HG02678 (cell line): ENCODE measurements at regions not wholly inside any gene's neighbourhood (a gene's known extent, or its start where the extent isn't known, plus 50 kb on each side); places are given as distances from the start of the nearest gene placed in this dataset.
"Not testable (repeated sequence)": the region's sequence is repeated elsewhere in the genome, so short reads cannot be mapped to it uniquely, and the experiment has no call there.

ENCODE experiments used
- ATAC-seq: cut with Tn5 transposase; IDR thresholded peaks from one replicate; pipeline ENCODE4 v1.9.1; 2021; ENCODE audit warnings: mild to moderate bottlenecking, moderate library complexity; ENCODE audit not compliant: unreplicated experiment

DNA sequence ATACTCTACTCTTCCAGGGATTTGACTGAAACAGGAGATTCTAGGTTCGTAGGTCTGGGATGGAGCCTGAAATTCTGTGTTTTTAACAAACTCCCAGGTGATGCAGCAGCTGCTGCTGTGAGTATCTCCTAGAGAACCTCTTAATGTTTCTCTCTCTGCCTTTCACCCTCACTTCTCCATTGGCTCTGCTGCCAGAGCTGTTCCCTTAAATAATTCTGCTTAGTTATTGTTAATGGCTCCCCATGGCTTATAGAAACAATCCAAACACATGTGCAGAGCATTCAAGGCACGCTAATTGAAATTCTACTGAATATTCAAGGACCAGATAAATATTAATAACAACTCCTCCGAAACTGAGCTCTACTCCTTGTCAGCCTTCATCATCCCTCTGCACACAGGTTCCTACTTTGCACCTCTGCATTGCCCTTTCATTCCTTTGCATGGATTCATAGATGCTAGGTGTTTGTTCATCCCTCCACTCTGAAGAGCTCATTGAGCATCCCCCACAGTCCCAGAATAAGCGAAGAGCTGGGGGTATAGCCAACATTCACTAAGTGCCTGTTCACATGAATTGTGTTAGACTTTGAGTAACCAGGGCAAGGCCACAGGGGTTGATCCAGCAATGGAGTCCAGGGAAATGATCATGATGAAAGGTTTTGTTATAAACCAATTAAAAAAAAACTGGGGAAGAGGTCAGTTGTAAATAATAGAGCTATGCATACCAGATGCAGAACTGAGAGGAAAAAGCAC is 488.4 kb upstream of the JAG1 start:
- no peak for ATAC-seq

- no peak for ATAC-seq
These were observed 492.0 kb upstream of the JAG1 start for GRCh38 chr20:11165789-11166188.

DNA sequence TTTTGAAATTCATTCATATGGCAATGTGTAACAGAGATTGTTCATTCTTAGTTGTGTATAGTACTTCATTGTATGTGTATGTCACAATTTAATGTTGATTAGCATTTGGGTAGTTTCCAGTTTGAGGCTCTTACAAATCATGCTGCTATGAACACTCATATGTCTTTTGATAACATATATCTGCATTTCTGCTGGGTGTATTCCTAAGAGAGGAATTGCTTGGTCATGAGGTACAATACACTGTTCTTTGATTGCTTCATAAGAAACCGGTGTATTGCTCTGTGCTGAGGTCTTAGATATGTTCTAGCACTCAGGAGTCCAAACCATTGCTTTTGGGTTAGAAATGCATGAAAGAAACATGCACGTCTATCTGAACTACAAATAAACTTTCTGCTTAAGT is 492.9 kb upstream of the JAG1 start:
- ATAC-seq, result no peak

- ATAC-seq, result no peak
These were observed 494.2 kb upstream of the JAG1 start for GRCh38 chr20:11168026-11168425.

DNA sequence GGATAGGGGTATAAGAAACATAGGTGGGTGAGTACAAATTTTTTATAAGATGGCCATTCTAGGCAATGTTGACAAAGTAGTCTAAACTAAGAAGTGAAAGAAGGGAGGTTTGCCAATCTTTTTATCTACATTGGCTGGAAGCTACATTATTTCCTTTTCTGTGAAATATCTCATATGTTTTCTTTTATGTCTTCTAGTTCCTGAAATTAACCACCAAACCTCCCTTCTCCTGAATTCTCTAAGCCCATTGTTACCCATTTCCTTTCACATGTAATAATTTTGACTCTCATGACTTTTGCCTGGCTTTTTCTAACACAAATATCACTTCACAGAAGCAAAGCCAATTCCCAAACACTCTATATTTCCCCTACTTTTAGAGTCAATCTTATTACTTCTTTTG is 496.2 kb upstream of the JAG1 start:
- ATAC-seq, result no peak

DNA sequence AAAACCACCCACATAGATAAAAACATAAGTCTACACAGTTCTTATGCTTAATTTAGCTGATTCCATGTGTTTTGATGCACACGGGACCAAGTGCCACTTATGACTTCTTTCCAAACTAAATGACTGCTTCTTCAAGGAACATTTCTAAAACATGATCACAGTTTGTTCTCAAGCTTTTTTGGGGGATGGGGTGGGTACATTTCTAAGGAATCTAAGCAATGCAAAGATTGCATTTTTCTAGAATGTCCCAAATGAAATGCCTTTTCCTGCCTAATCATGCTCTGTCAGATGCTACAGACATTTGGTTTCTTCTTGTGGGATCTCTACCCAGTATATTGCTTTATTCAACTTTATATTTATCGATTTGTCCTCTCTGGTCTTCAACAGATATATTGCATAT is 496.8 kb upstream of the JAG1 start:
- no peak for ATAC-seq

DNA sequence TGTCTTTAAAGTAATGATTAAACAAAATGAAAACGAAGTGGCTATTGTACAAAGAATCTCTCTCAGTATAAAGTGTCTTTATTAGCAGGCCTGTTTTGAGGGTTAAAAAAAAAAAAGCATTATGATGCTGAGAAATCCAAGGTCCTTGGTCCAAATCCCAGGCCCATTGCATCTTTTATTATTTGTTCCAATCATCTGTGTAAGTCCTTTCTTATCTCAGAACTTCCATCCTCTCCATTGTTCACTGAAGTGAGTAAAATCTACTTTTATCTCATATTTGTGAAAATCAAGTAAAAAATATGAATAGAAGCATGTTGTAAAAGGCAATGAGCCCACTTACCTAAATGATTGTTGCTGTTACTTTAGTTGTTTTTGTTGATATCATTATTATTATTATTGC is 499.1 kb upstream of the JAG1 start:
- no peak for ATAC-seq

- no peak for ATAC-seq
These were observed 500.1 kb upstream of the JAG1 start for GRCh38 chr20:11173916-11174315.

GRCh38 chr20:11174861-11175260 is 501.1 kb upstream of the JAG1 start:
- ATAC-seq, result no peak

DNA sequence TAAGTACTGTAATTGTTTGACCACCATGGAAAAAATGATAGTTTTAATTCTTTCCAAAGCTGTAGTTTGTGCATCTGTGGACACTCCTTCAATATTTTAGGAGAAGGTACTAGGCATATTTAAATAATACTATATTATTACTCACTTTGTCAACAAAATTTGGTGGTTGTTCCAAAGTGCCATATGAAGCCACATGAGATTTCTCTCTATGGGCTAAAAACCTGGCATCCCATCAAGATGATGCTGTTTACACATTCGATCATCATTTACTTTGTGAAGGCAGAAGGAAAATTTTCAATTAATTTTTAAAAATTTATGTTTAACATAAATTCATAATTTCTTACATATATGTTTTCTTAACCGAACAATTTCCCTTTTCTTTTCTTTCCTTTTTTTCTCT is 502.6 kb upstream of the JAG1 start:
- no peak for ATAC-seq

GRCh38 chr20:11178946-11179654 is 505.3 kb upstream of the JAG1 start:
- ATAC-seq, result no peak

GRCh38 chr20:11180186-11180585 is 506.4 kb upstream of the JAG1 start:
- ATAC-seq, result no peak

DNA sequence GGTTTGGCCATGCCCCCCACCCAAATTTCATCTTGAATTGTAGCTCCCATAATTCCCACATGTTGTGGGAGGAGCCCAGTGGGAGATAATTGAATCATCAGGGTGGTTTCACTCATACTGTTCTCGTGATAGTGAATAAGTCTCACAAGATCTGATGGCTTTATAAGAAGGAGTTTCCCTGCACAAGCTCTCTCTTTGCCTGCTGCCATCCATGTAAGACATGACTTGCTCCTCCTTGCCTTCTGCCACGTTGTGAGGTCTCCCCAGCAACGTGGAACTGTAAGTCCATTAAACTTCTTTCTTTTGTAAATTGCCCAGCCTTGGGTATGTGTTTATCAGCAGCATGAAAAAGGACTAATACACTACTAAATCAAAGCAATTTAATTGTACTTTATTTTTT is 507.3 kb upstream of the JAG1 start:
- ATAC-seq, result not testable (repeated sequence)

DNA sequence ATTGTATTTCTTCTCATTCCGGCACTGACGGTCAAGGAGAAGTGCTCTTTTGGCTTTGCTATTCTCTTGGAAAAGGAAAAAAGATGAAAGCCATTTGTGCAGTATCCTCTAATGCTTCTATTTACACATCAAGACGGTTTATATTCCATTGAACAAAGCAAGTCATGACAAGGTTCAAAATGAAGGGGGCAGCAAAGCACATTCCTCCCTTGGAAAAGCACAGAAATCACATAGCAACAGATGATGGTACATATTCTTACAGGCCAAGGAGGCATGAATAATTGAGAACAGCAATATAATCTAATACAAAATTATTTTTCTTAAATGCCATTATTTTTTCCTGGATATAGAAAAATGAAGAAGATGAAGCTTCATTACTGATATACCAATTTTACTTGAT is 508.2 kb upstream of the JAG1 start:
- ATAC-seq, result no peak

- no peak for ATAC-seq
These were observed 508.9 kb upstream of the JAG1 start for GRCh38 chr20:11182720-11183119.

- ATAC-seq, result no peak
These were observed 512.7 kb upstream of the JAG1 start for GRCh38 chr20:11186301-11187008.

GRCh38 chr20:11188843-11189603 is 515.2 kb upstream of the JAG1 start:
- no peak for ATAC-seq

- no peak for ATAC-seq
These were observed 516.9 kb upstream of the JAG1 start for GRCh38 chr20:11190741-11191140.

DNA sequence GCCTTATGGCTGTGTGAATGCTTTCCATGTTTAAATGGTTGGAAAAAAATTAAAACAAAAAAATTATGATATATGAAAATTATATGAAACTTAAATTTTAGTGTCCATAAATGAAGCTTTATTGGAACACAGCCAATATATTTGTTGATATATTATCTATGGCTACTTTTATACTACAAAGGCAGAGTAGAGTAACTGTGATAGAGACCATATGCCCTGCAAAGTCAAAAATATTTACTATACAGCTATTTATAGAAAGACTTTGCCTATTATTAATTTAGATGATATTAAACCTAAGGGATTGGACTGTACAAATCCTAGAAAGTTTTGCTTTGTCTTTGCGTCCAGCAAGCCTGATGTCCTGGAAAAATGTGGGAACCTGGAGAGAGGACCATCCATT is 518.3 kb upstream of the JAG1 start:
- no peak for ATAC-seq

DNA sequence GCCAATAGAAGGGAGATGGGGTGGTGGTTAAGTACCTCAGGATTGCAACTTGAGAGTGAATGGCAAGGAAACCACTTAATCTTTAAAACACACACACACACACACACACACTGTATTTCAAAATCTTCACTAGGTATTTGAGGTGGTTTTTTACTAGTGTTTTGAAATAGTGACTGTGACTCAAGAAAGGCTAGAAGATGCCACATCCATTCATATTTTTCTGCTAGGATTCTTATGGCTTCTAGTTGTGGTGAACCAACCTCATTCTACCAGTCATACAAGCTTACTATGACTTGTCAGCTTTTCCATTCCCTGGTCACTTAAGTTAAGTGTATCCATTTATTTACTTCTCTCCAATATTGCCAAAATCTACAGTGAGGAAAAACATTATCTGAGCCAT is 519.4 kb upstream of the JAG1 start:
- ATAC-seq, result no peak

DNA sequence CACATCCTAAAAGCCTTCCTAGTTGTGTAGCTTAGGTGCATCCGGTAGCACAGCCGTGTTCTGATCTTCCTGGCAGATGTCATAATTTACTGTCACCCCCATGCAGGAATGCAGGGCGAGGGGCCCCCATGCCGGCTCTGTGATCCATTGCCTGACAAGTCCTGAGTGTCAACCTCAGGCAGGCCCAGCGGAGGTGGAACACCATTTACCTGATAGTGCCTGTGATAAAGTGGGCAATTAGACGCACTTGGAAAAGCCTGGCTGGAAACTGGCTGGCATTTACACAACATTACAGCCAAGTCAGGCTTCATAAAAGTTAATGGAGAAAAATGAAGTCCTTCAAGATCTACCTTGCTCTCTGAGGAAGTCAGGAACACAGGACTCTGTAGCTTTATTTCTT is 521.4 kb upstream of the JAG1 start:
- no peak for ATAC-seq
